Activated CD4-positive, alpha-beta T cell treated with anti-CD3 and anti-CD28 coated beads, Interleukin-10, Interleukin-2, amounts not matched to agents 100 ng/mL and 50 ng/mL, durations not matched to agents 16 hours and 8 hours (primary cell): ENCODE measurements at regions not wholly inside any gene's neighbourhood (a gene's known extent, or its start where the extent isn't known, plus 50 kb on each side); places are given as distances from the start of the nearest gene placed in this dataset.

Experiments
- DNase-seq: peaks from one replicate; pipeline ENCODE4 v3.0.0-alpha.2; 2020

DNA sequence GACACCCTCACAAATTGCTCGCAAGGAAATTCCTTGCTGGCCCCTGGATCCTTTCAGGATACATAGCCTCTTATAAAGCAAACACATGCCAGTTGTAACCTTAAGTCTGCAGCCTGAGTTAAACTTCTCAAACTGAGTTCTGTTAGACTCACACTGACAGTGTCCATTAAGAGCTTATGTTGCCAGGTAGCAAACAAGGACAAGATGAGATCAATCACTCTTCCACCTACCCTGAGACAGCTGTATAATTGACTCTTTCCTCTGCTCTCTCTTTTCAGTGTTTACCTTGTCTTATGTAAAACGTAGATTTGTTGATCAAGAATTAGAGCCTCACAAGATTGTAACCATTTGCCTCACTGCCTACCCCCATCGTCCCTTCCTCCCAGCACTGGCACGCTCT, 359.8 kb downstream of the EPM2A start:
- no peak for DNase-seq

DNA sequence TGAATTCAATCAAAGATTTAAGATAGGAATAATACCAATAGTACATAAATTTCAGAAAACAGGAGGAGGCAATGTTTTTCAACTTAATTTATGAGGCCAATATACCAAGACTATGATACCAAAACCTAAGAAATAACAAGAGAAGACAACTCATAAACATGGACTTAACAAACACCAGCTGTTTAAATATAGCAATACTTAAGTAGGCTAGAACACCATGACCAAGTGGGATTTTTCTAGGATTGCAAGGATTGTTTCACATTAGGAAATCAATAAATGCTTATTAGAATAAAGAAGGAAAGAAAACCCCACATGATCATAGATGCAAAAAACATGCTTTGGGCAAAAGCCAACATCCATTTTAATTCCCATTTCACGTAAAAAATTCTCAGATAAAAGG, 355.1 kb downstream of the EPM2A start:
- no peak for DNase-seq

DNA sequence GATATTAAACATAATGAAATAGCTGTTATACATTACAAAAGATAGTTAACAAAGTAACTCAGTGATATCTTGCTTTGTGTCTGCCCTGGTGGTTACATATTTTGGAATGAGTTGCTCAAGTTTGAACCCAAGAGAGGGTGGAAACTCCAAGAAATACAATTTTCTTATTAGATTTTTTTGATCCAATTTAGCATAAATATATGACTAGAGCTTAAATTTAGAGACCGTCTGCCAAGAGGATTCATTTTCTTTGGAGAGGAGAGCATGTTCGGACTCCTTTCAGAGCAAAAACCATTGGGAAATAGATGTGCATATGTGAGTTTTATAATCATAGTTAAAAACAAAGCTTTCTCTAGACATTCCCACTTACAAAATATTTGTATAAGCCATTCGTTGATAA, 353.4 kb downstream of the EPM2A start:
- no peak for DNase-seq

DNA sequence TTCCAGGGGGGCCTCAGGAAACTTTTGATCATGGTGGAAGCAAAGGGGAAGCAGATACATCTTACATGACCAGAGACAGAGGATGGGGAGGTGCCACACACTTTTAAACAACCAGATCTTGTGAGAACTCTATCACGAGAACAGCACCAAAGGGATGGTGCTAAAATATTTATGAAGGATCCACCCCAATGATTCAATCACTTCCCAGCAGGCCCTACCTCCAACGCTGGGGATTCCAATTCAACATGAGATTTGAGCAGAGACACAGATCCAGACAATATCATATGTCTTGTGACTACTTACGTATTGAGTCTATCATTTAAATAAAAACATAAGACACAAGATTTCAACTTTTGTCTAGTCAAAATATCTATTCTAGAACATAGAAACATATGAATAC, 351.9 kb downstream of the EPM2A start:
- DNase-seq, result no peak

DNA sequence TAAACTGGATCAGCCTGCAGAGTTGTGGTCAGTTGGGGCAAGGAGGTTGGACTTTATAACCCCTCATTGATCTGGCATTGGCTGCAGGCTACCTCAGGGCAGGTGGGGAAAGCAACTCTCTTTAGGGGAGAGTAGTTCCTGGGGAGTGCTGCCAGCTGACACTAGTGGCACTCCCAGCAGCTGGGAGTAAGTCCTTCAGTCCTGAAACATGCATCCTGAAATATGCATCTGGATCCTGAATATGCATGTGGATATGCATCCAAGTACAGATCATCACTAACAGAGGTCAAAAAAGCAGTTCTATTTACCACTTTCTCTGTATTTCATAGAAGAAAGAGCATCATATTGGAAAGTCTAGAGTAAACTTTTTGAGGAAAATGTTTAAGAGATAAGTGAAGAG, 350.8 kb downstream of the EPM2A start:
- no peak for DNase-seq

DNA sequence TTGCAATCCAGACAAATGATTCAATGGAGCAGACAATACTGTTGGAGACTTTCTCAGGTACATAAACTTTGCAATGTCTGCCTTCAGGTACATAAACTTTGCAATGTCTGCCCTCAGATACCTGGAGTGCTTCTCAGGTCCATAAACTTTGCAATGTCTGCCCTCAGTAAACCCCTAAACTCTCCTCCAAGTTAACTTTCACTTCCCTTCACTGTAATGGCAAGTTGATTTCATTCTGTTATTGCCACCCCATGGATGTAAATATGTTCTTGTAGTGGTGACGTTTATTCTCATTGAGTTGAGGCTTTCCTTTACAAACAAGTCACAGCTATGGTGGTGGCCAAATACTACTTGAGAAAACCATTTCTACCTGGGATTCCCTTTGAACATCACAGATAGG, 338.8 kb downstream of the EPM2A start:
- no peak for DNase-seq

DNA sequence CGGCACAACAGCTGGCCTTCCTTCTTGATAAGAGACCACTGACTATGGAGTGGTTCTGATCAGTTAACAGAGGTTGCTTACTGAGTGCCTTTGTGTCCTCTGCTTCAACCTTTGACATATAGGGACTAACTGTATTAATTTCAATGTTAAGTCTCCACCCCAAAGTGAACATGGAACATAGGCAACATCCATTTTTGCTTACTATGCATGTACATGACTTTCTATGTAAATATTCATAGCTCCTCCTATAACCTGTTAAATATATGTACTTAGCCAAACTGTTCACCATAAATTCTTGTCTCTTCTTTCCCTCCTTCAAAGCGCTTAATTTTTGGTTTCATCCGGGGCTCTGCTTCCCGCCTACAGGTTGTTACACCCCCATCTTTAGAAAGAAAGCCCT, 334.8 kb downstream of the EPM2A start:
- DNase-seq, result no peak

DNA sequence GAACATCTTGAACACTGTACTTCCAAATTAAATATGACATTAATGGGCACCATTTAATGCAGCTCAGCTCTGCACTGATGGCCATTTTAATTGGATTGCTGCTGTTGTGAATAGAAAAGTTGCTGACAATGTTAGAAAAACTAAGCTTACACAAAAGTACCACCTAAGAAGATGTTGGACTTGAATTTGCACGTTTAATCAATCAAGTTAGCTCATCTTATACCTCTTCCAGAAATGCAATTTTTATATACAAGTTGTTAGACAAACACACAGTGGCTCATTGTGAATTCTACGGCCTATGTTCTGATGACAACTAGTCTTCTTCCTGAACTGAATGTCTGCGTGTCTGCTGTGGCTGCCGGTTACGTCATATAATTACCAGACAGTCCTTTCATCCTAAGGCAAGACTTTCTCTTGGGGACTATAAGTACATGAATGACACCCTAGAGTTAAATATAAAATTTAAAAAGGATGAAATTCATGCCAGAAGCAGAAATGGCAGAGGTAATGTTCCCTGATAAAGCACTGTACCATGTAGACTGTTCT, 330.2 kb downstream of the EPM2A start:
- no peak for DNase-seq

DNA sequence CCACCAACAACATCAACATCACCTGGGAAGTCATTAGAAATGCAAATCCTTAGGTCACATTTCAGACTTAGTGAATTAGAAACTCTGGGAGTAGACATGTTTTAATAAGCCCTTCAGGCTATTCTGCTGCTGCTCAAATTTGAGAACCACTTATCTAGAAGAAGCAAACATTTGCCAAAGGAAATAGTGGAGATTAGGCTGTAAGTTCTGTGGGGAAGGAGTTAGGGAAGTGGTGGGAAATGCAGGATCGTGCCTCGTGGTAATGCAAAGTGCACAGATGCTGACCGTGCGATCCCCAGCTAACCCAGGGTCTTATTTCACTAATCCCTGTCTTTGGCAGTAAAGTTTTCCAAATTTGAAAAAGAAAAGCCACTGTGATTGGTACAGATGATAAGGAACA, 328.5 kb downstream of the EPM2A start:
- DNase-seq, result no peak

DNA sequence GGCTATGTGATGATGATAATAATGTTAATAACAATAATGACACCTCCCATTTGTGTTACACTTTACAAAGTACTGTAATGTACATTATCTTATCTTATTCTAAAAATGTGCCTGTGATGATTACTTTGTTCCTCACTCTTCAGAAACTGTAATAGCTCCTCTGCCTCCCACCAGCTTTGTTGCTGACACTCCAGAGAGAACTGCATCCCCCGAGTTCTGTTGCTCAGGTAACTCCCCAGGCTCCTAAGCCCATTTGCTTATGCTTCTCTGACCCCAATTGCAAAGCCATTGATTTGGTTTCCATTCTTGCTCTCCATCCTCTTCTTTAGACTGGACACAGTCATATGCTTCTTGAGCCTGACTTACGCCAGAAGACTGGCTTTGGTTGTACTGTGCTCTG, 319.7 kb downstream of the EPM2A start:
- DNase-seq, result no peak

DNA sequence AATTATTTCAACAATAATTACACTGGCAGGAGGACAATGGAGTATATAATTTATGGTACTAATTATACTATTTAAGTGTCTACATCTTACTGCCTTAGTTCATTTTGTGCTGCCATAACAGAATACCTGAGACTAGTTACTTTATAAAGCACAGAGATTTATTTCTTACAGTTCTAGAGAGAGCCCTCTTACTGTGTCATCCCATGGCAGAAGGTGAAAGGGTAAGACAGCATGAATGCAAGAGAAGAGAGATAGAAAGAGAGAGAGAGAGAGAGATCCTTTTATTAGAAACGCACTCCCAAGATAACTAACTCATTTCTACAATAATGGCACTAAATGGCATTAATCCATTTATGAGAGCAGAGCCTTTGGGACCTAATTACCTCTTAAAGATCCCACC, 314.7 kb downstream of the EPM2A start:
- DNase-seq, result no peak

DNA sequence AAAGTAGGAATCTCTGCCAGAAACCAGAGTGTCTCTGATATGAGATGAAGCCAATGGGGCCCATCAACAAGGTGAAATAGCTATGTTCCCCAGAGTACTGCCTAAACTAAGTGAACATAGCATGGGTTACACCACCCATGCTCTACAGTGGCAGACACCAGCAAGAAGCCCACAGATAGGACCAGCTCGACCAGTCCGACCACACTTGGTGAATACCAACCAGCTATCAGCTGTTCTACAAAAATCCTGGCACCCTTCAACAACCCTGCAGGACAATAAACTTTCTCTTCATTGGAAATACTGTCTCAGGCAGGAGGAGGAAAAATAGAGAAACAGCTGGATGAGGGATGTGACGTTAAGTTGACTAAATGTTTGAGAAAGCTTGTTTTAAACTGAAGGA, 311.4 kb downstream of the EPM2A start:
- no peak for DNase-seq

DNA sequence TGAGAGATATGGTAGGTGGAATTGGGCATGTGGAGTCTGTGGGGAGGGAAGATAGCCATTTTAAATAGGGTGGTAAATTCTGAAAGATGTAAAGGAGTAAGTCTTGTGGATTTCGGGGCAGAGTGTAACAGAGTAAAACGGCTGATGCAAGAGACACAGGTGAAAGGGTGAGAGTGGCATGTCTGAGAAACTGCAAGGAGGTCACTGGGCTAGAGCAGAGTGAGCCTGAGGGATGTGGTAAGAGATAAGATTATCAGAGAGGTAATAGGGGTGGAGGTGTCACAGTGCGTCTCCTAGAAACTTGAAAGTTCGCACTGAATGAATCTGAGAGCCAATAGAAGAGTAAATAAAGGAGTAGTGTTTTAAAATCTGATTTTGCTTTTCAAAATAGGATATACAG, 308.1 kb downstream of the EPM2A start:
- DNase-seq, result no peak

DNA sequence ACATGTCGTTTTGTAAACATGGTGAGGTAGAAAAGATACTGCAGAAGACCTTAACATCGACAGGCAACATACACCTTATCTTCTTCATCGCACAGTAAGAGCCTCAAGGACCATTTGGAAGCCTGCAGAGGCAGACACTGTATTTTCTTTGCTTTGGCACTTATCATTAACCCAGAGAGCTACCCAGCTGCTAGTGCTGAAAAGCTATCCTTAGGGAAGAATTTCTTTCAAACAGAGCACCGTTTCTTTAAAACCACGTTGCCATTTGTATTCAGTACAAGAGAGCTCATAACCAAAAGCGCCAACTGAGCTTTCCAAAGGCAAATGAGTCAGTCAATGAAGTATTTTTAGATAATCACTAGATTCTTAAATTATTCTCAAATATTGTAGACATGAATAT, 306.6 kb downstream of the EPM2A start:
- no peak for DNase-seq

DNA sequence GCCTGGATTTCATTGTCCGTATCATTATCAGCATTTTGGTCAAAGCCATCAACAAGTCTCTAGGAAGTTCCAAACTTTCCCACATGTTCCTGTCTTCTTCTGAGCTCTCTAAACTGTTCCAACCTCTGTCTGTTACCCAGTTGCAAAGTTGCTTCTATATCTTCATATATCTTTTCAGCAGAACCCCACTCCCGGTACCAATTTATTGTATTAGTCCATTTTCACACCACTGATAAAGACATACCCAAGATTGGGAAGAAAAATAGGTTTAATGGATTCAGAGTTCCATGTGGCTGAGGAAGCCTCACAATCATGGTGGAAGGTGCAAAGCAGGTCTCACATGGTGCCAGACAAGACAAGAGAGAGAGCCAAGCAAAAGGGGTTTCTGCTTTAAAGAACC, 293.2 kb downstream of the EPM2A start:
- DNase-seq, result no peak

DNA sequence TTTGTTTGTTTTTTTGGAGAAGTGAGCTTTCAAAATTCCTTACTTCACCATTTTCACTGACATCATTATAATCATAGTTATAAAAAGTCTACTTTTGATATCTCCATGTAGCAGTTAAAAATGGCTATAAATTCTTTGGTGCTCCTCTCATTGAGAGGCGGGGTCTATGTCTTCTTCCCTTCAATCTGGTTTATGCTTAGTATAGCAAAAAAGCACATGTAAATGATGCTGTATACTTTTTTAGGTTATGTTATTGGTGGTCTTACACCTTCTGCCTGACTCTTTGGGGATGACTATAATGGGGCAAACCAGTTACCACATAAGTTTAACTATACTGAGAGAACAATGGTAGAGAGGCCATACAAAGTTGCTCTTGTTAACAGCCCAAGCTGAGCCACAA, 289.6 kb downstream of the EPM2A start:
- no peak for DNase-seq

DNA sequence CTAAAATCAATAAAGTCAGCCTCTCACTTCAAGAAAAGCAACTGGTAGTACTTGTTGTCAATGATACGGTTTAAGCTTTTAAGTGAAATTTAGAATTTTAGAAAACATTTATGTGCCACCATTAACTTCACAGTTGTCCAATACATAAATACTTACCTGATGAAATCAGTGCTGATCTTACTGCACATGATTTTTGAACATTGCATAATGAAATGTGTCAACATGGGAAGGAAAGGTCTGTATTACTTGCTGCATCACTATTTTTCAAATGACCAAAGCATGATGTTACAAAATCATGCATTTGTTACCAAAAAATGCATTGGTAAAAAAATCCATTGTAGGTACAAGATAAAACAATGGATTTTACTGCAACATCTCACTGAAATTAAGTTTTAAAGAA, 284.3 kb downstream of the EPM2A start:
- no peak for DNase-seq

DNA sequence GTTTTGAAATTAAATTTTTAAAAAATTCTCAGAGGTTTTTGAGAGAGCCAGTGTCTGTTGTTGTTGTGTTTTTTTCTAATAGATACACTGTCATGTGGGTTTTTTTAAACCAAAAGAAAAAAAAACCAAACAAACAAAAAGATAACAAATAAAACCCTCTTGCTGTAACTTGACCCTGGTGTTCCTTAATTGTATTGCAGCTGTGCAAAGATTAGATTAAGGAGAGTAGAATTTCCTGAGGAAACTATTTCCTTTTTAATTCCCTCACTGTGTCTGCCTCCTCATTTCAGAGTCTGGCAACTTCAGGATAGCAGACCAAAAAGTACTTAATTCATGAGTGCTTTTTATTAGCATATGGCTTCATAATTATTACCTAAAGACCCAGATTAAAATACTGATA, 281.9 kb downstream of the EPM2A start:
- DNase-seq, result no peak

DNA sequence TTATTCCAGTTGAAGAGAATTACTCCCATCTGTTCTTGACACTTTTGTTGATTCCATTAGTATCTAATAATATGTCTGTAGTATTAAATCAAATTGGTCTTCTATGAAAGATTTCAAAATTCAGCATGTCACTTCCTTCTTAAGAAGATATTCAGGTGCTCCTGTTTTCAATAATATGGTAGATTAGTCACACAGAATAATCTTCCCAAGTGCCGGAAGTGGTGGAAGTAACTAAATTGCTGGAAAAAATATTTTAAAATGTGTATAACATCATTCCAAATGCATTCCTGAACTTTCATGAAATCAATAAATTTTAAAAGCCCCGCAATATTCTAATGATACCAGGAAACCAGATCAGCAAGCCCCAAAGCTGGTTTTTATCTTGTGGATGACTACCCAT, 281.3 kb downstream of the EPM2A start:
- DNase-seq, result no peak

DNA sequence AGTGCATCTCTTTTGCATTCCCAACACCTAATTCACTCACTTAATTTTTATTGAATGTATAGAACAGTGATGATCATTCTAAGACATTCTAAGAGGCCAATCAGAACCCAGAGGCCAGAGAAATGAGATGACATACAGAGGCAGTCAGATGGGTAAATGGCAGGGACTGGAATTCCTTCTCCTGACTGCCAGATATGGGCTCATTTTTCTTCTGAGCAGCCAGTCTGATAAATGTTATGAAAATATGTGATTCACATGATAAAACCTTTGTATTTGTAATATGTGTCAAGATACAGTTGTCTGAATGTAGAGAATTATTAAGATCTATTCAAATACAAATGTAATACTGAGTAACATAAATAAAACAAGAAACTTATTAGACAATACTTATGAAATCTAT, 277.8 kb downstream of the EPM2A start:
- no peak for DNase-seq

DNA sequence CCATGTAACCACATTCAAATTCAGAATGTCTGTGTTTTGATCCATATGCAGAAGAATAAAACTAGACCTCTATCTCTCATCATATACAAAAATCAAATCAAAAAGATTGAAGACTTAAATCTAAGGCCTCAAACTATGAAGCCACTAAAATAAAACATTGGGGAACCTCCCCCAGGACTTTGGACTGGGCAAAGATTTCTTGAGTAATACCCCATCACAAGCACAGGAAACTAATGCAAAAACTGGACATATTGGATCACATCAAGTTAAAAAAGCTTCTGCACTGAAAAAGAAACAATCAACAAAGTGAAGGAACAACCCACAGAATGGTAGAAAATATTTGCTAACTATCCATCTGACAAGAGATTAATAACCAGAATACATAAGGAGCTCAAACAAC, 266.8 kb downstream of the EPM2A start:
- DNase-seq, result no peak

DNA sequence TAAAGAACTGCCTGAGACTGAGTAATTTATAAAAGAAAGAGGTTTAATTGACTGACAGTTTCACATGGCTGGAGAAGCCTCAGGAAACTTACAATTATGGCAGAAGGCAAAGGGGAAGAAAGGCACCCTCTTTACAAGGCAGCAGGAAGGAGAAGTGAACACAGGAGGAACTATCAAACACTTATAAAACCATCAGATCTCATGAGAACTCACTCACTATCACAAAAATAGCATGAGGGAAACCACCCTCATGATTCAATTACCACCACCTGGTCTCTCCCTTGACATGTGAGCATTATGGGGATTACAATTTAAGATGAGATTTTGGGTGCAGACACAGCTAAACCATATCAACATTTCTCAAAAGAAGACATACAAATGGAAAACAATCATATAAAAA, 266.3 kb downstream of the EPM2A start:
- DNase-seq, result no peak

DNA sequence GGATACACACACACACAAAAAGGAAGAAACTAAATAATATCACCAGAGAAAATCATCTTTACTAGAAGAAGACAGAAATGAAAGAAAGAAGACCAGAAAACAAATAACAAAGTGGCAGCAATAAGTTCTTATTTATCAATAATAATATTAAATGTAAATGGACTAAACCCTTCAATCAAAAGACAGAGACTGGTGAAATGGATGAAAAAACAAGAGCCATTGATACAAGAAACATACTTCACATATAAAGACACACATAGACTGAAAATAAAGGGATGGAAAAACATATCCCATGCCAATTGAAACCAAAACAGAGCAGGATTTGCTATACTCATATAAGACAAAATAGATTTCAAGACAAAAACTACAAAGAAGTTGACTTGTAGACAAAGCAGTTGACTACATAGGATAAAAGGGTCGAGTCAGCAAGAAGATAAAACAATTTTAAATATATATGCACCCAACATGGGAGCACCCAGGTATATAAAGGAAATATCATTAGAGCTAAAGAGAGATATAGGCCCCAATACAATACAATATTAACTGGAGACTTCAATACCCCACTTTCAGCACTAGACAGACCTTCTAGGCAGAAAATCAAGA, 259.4 kb downstream of the EPM2A start:
- no peak for DNase-seq

DNA sequence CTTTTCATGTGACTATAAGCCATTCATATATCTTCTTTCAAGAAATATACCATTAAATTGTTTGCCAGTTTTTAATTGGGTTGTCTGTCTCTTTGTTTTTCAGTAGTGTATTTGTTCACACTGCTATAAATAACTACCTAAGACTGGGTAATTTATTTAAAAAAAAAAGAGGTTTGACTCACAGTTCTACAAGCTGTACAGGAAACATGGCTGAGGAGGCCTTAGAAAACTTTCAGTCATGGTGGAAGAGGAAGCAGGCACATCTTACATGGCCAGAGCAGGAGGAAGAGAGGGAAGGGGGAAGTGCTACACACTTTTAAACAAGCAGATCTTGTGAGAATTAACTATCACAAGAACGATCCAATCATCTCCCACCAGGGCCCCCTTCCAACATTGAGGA, 255.3 kb downstream of the EPM2A start:
- DNase-seq, result no peak

DNA sequence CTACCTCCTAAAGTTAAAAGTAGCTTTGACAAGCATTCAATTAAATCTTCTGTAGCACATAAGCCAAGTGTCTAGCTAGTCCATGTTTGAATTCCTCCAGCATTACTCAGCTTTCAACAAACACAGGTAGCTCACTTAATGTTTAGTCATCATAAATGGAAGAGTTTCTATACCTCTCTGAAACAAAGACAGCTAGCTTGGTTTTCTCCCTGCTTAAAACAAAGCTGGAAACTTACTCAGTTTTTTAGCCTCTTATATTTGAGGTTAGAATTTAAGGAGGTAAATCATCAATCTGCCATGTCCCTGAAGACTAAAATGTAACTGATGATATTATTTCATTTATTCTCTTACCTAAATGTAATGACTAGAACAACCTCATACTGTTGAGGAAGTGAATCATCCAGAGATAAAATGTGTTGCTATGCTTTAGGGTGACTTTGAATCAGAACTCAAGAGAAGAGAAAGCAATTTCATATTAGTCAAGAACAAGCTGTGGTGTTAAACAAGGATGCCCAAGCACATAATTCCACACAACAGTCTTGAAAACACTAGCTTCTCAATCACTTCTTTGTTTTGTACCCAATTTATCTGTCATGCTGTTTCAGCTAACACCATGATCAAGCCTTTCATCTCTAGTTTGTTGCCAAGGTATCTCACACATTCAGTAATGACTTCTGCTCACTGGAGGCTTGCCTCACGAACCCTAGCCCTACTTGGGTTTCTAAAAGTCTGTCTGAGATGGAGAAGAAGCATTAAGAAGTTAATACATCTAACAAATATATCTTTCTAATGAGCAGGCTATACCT, 251.9 kb downstream of the EPM2A start:
- DNase-seq, result no peak
